HEK293 (cell line): ENCODE measurements at regions not wholly inside any gene's neighbourhood (a gene's known extent, or its start where the extent isn't known, plus 50 kb on each side); places are given as distances from the start of the nearest gene placed in this dataset.

Source experiments
- CTCF ChIA-PET: fragments of 350-600 bp; formaldehyde crosslinking; extraction: SDS; loops from one replicate; lab custom pipeline; 2021; ENCODE audit warnings: antibody characterized with exemption; lab: Yijun Ruan, JAX
- POLR2A ChIA-PET: fragments of 300-600 bp; formaldehyde crosslinking; extraction: SDS; loops from one replicate; lab custom pipeline; 2020; ENCODE audit warnings: antibody characterized with exemption, inconsistent platforms; lab: Yijun Ruan, JAX
- H3K27ac ChIP-seq: fragments of 200-500 bp; sonication (Bioruptor generic); 2 replicates; pipeline ENCODE4 v1.5.1; 2014; ENCODE audit warnings: low read depth, low read length, control low read depth, inconsistent platforms; ENCODE audit errors: extremely low read depth
- H3K36me3 ChIP-seq, 2 experiments: fragments of 200-500 bp in 1 of 2; sonication (Bioruptor generic) in 1 of 2; 1 replicate in 1 of 2; 2 replicates in 1 of 2; pipeline ENCODE4 v1.5.1; 2014 to 2017; ENCODE audit warnings: inconsistent platforms in 2 of 2, low read length in 2 of 2; ENCODE audit not compliant: control insufficient read depth in 2 of 2, insufficient read depth in 1 of 2
- H3K4me1 ChIP-seq: fragments of 200-500 bp; sonication (Bioruptor generic); 2 replicates; pipeline ENCODE4 v1.5.1; 2014; ENCODE audit warnings: mild to moderate bottlenecking, low read length, inconsistent platforms; ENCODE audit not compliant: control insufficient read depth, insufficient read depth
- H3K4me3 ChIP-seq: 2 replicates; pipeline ENCODE4 v1.5.1; 2011; ENCODE audit warnings: low read depth, mild to moderate bottlenecking, control low read depth, low read length, moderate library complexity
- H3K9me3 ChIP-seq: fragments of 200-500 bp; sonication (Bioruptor generic); 2 replicates; pipeline ENCODE4 v1.5.1; 2014; ENCODE audit warnings: low read depth, low read length, inconsistent platforms; ENCODE audit not compliant: control insufficient read depth, insufficient read depth
- BCL11A ChIP-seq: fragments of 450-650 bp; formaldehyde crosslinking; IDR thresholded peaks from 2 replicates; pipeline ENCODE4 v1.5.1; 2016; ENCODE audit warnings: low read depth, missing biosample characterization, missing genetic modification characterization
- GLI4 ChIP-seq: fragments of 450-650 bp; formaldehyde crosslinking; IDR thresholded peaks from 2 replicates; pipeline ENCODE4 v1.5.1; 2016; ENCODE audit warnings: missing biosample characterization, missing genetic modification characterization
- GLIS2 ChIP-seq: fragments of 450-650 bp; formaldehyde crosslinking; IDR thresholded peaks from 2 replicates; pipeline ENCODE4 v1.5.1; 2016; ENCODE audit warnings: missing biosample characterization, missing genetic modification characterization
- KLF10 ChIP-seq: fragments of 450-650 bp; IDR thresholded peaks from 2 replicates; pipeline ENCODE4 v1.5.1; 2018; ENCODE audit warnings: missing biosample characterization, mild to moderate bottlenecking, missing genetic modification characterization
- MEIS1 ChIP-seq: sonication (generic); formaldehyde crosslinking; IDR thresholded peaks from 2 replicates; pipeline ENCODE4 v1.8.1; 2022; ENCODE audit warnings: missing genetic modification reagents, mild to moderate bottlenecking, borderline replicate concordance
- MZF1 ChIP-seq: fragments of 450-650 bp; formaldehyde crosslinking; IDR thresholded peaks from 2 replicates; pipeline ENCODE4 v1.5.1; 2017; ENCODE audit warnings: missing biosample characterization, missing genetic modification characterization, borderline replicate concordance
- ZBTB1 ChIP-seq: fragments of 450-650 bp; formaldehyde crosslinking; IDR thresholded peaks from 2 replicates; pipeline ENCODE4 v1.5.1; 2016; ENCODE audit warnings: missing biosample characterization, missing genetic modification characterization
- ZNF132 ChIP-seq: fragments of 450-650 bp; formaldehyde crosslinking; IDR thresholded peaks from 2 replicates; pipeline ENCODE4 v1.5.1; 2017; ENCODE audit warnings: missing biosample characterization, missing genetic modification characterization, borderline replicate concordance
- ZNF184 ChIP-seq: fragments of 450-650 bp; IDR thresholded peaks from 2 replicates; pipeline ENCODE4 v1.5.1; 2018; ENCODE audit warnings: missing biosample characterization, mild to moderate bottlenecking, missing genetic modification characterization
- ZNF202 ChIP-seq: fragments of 450-650 bp; formaldehyde crosslinking; IDR thresholded peaks from 2 replicates; pipeline ENCODE4 v1.5.1; 2016; ENCODE audit warnings: missing biosample characterization, missing genetic modification characterization, borderline replicate concordance
- ZNF214 ChIP-seq: fragments of 450-650 bp; formaldehyde crosslinking; IDR thresholded peaks from 2 replicates; pipeline ENCODE4 v1.5.1; 2017; ENCODE audit warnings: missing biosample characterization, mild to moderate bottlenecking, missing genetic modification characterization, borderline replicate concordance
- ZNF266 ChIP-seq: fragments of 450-650 bp; formaldehyde crosslinking; IDR thresholded peaks from 2 replicates; pipeline ENCODE4 v1.5.1; 2016; ENCODE audit warnings: missing biosample characterization, missing genetic modification characterization, low read depth
- ZNF37A ChIP-seq: fragments of 450-650 bp; IDR thresholded peaks from 2 replicates; pipeline ENCODE4 v1.5.1; 2018; ENCODE audit warnings: missing biosample characterization, missing genetic modification characterization
- ZNF488 ChIP-seq: fragments of 450-650 bp; formaldehyde crosslinking; IDR thresholded peaks from 2 replicates; pipeline ENCODE4 v1.5.1; 2016; ENCODE audit warnings: missing biosample characterization, missing genetic modification characterization
- ZNF529 ChIP-seq: fragments of 450-650 bp; formaldehyde crosslinking; IDR thresholded peaks from 2 replicates; pipeline ENCODE4 v1.5.1; 2017; ENCODE audit warnings: missing genetic modification characterization, missing biosample characterization; ENCODE audit not compliant: insufficient replicate concordance
- ZNF544 ChIP-seq: fragments of 450-650 bp; formaldehyde crosslinking; IDR thresholded peaks from 2 replicates; pipeline ENCODE4 v1.5.0; 2017; ENCODE audit warnings: missing biosample characterization, missing genetic modification characterization
- ZNF548 ChIP-seq: fragments of 450-650 bp; formaldehyde crosslinking; IDR thresholded peaks from 2 replicates; pipeline ENCODE4 v1.5.1; 2016; ENCODE audit warnings: missing biosample characterization, missing genetic modification characterization
- ZNF555 ChIP-seq: fragments of 450-650 bp; formaldehyde crosslinking; conservative IDR thresholded peaks from 2 replicates; pipeline ENCODE4 v1.5.1; 2017; ENCODE audit warnings: missing biosample characterization, mild to moderate bottlenecking, missing genetic modification characterization, inconsistent platforms
- ZNF600 ChIP-seq: fragments of 450-650 bp; formaldehyde crosslinking; IDR thresholded peaks from 2 replicates; pipeline ENCODE4 v1.5.1; 2016; ENCODE audit warnings: missing biosample characterization, missing genetic modification characterization
- ZNF623 ChIP-seq: fragments of 450-650 bp; formaldehyde crosslinking; IDR thresholded peaks from 2 replicates; pipeline ENCODE4 v1.5.1; 2016; ENCODE audit warnings: missing biosample characterization, missing genetic modification characterization
- ZNF654 ChIP-seq: fragments of 450-650 bp; formaldehyde crosslinking; IDR thresholded peaks from 2 replicates; pipeline ENCODE4 v1.5.1; 2016; ENCODE audit warnings: low read depth, missing biosample characterization, missing genetic modification characterization
- ZNF677 ChIP-seq: fragments of 450-650 bp; IDR thresholded peaks from 2 replicates; pipeline ENCODE4 v1.5.0; 2018; ENCODE audit warnings: missing biosample characterization, mild to moderate bottlenecking, missing genetic modification characterization, moderate library complexity
- ZNF843 ChIP-seq: fragments of 450-650 bp; formaldehyde crosslinking; IDR thresholded peaks from 2 replicates; pipeline ENCODE4 v1.5.1; 2016; ENCODE audit warnings: missing biosample characterization, missing genetic modification characterization
- TF ChIP-seq, protein P1 (sequence below): fragments of 450-650 bp; formaldehyde crosslinking; IDR thresholded peaks from 2 replicates; pipeline ENCODE4; 2016; ENCODE audit warnings: missing biosample characterization, missing genetic modification characterization
- TF ChIP-seq, protein P2 (sequence below): fragments of 450-650 bp; formaldehyde crosslinking; optimal IDR thresholded peaks from 2 replicates; pipeline ENCODE3; 2016; ENCODE audit warnings: missing biosample characterization, mild to moderate bottlenecking, missing genetic modification characterization

DNA sequence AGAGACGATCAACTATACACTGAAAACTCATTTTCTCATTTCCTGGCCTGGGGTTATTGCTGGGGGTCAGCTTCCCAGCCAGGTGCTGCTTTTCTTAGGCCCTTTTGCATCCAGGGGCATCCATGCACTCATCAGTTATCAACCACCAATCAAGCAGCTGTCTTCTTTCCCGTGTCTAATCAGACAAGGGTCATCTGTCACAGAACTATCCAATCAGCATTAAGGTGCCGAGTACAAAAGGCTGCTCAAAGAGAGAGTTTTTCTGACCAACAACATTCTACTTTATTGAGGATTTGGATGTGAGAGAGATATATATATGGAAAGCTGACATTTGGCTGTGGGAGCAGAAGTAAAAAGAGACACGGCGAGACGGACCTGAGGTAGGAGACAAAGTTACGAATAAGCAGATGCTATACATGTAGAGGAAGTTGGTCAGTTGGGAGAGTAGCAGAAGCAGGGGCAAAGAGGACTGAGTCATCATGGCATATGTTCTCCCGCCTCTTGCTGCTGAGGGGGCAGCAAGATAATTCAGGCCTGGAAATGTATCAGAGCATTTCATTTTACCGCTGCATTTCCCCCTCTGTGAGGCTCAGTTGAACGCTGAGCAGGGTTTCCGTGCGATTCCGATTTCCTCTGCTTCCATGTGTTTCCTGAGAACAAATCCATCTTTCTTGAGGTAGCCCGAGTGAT lies 129.3 kb downstream of the NUP35 start:
- no peak overlapping the region for H3K27ac ChIP-seq
- ChIA-PET CTCF (no interaction called here), POLR2A (no interaction called here)
- TF ChIP-seq, protein P1, sequence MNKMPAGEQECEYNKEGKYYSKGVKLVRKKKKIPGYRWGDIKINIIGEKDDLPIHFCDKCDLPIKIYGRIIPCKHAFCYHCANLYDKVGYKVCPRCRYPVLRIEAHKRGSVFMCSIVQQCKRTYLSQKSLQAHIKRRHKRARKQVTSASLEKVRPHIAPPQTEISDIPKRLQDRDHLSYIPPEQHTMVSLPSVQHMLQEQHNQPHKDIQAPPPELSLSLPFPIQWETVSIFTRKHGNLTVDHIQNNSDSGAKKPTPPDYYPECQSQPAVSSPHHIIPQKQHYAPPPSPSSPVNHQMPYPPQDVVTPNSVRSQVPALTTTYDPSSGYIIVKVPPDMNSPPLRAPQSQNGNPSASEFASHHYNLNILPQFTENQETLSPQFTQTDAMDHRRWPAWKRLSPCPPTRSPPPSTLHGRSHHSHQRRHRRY = no peak
- TF ChIP-seq, protein P2, sequence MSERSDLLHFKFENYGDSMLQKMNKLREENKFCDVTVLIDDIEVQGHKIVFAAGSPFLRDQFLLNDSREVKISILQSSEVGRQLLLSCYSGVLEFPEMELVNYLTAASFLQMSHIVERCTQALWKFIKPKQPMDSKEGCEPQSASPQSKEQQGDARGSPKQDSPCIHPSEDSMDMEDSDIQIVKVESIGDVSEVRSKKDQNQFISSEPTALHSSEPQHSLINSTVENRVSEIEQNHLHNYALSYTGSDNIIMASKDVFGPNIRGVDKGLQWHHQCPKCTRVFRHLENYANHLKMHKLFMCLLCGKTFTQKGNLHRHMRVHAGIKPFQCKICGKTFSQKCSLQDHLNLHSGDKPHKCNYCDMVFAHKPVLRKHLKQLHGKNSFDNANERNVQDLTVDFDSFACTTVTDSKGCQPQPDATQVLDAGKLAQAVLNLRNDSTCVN (tag by site-specific recombination) = no peak
- TF ChIP-seq ZNF529 (tag by site-specific recombination) (no peak), ZNF214 (no peak), ZNF37A (no peak)
- no peaks in the 10 kb centered on the region for H3K4me1 ChIP-seq
- H3K9me3 ChIP-seq = no peaks in the 10 kb centered on the region
- no peak overlapping the region for H3K4me3 ChIP-seq
- no peaks in the 10 kb centered on the region for H3K36me3 ChIP-seq

GRCh38 chr2:183255411-183255810 lies 131.2 kb downstream of the NUP35 start:
- CTCF ChIA-PET = interaction anchor here (0.6 kb wide), 1 partner anchor 12 kb away, joined by 3 read pairs; no protein-coding TSS in a partner anchor
- Histone ChIP-seq H3K4me1 (no peaks in the 10 kb centered on the region), H3K36me3 (no peaks in the 10 kb centered on the region), H3K9me3 (no peaks in the 10 kb centered on the region), H3K27ac (no peak overlapping the region), H3K4me3 (no peak overlapping the region)
- TF ChIP-seq MZF1 = no peak
- no peak for TF ChIP-seq KLF10
- no peak for TF ChIP-seq GLI4 (tag by site-specific recombination)
- no peak for TF ChIP-seq ZNF544 (tag by site-specific recombination)
- TF ChIP-seq GLIS2 (tag by site-specific recombination) = no peak
- TF ChIP-seq ZBTB1 (tag by site-specific recombination) = no peak
- no peak for TF ChIP-seq BCL11A (tag by site-specific recombination)
- TF ChIP-seq ZNF202 (tag by site-specific recombination) = no peak
- TF ChIP-seq MEIS1 (CRISPR knock-in tag) = no peak
- no peak for TF ChIP-seq ZNF843 (tag by site-specific recombination)
- TF ChIP-seq ZNF132 = no peak
- TF ChIP-seq ZNF600 (tag by site-specific recombination) = no peak
- TF ChIP-seq ZNF37A = no peak
- TF ChIP-seq ZNF266 (tag by site-specific recombination) = no peak
- no peak for TF ChIP-seq ZNF184
- POLR2A ChIA-PET = no interaction called here

- Histone ChIP-seq H3K36me3 (no peaks in the 10 kb centered on the region), H3K9me3 (no peaks in the 10 kb centered on the region), H3K4me3 (no peak overlapping the region), H3K27ac (no peak overlapping the region), H3K4me1 (no peaks in the 10 kb centered on the region)
- ChIA-PET CTCF (interaction anchor here (1.4 kb wide), 1 partner anchor 11 kb away, joined by 5 read pairs; no protein-coding TSS in a partner anchor), POLR2A (no interaction called here)
- TF ChIP-seq ZNF654 (tag by site-specific recombination) (no peak), ZNF623 (tag by site-specific recombination) (no peak), ZNF555 (tag by site-specific recombination) (no peak), ZNF548 (tag by site-specific recombination) (no peak), KLF10 (no peak), ZNF488 (tag by site-specific recombination) (no peak), ZNF677 (tag by site-specific recombination) (no peak)
These were observed 135.7 kb downstream of the NUP35 start for GRCh38 chr2:183259921-183260320.
